Loucy (cell line): ENCODE measurements at regions not wholly inside any gene's neighbourhood (a gene's known extent, or its start where the extent isn't known, plus 50 kb on each side); places are given as distances from the start of the nearest gene placed in this dataset.

ENCODE experiments used
- H2AFZ ChIP-seq: fragments of 200-600 bp; sonication (generic); 2 replicates; pipeline ENCODE4 v1.6.0; 2016; ENCODE audit warnings: antibody characterized with exemption, mild to moderate bottlenecking, low read length, moderate library complexity
- H3F3A ChIP-seq: fragments of 200-600 bp; 2 replicates; pipeline ENCODE4 v1.6.0; 2016; ENCODE audit warnings: antibody characterized with exemption, low read depth, mild to moderate bottlenecking
- H3K27me3 ChIP-seq: fragments of 200-600 bp; sonication (generic); 2 replicates; pipeline ENCODE4 v1.6.1; 2014; ENCODE audit warnings: low read length, mild to moderate bottlenecking; ENCODE audit not compliant: insufficient read depth, poor library complexity, severe bottlenecking
- H3K36me3 ChIP-seq: fragments of 200-600 bp; sonication (generic); 2 replicates; pipeline ENCODE4 v1.6.1; 2016; ENCODE audit warnings: low read length; ENCODE audit not compliant: insufficient read depth
- H3K4me1 ChIP-seq: fragments of 200-600 bp; sonication (generic); 2 replicates; pipeline ENCODE4 v1.5.1; 2014; ENCODE audit warnings: low read length, mild to moderate bottlenecking; ENCODE audit not compliant: insufficient read depth, poor library complexity, severe bottlenecking
- H3K4me2 ChIP-seq: fragments of 200-600 bp; sonication (generic); 2 replicates; pipeline ENCODE4 v1.6.0; 2014; ENCODE audit warnings: antibody characterized with exemption, low read length, low read depth, mild to moderate bottlenecking; ENCODE audit not compliant: poor library complexity, severe bottlenecking
- H3K4me3 ChIP-seq: fragments of 200-600 bp; sonication (generic); 2 replicates; pipeline ENCODE4 v1.5.1; 2014; ENCODE audit warnings: low read length, mild to moderate bottlenecking, mixed read lengths; ENCODE audit not compliant: poor library complexity, severe bottlenecking
- H3K79me2 ChIP-seq: fragments of 200-600 bp; sonication (generic); 2 replicates; pipeline ENCODE4 v1.6.1; 2014; ENCODE audit warnings: low read length; ENCODE audit not compliant: insufficient read depth
- H3K9ac ChIP-seq: fragments of 200-600 bp; sonication (generic); 2 replicates; pipeline ENCODE4 v1.6.0; 2014; ENCODE audit warnings: mild to moderate bottlenecking, low read depth, low read length, moderate library complexity; ENCODE audit not compliant: poor library complexity, severe bottlenecking
- H3K9me2 ChIP-seq: fragments of 200-600 bp; sonication (generic); replicated peaks from 2 replicates; pipeline ENCODE4 v1.6.1; 2016; ENCODE audit warnings: low read depth, low read length, mixed read lengths
- H3K9me3 ChIP-seq: fragments of 200-600 bp; sonication (generic); 2 replicates; pipeline ENCODE4 v1.6.1; 2014; ENCODE audit warnings: mild to moderate bottlenecking, antibody characterized with exemption, low read length, low read depth; ENCODE audit not compliant: insufficient read depth
- H4K20me1 ChIP-seq: fragments of 200-600 bp; sonication (generic); 2 replicates; pipeline ENCODE4 v1.6.0; 2014; ENCODE audit warnings: antibody characterized with exemption, low read length, mild to moderate bottlenecking; ENCODE audit not compliant: insufficient read depth, poor library complexity, severe bottlenecking
- EZH2phosphoT487 ChIP-seq: fragments of 200-600 bp; IDR thresholded peaks from 2 replicates; pipeline ENCODE4 v1.6.1; 2018; ENCODE audit warnings: antibody characterized with exemption, mild to moderate bottlenecking, moderate library complexity, borderline replicate concordance
- TF ChIP-seq, protein P1 (sequence below): fragments of 200-600 bp; sonication (generic); conservative IDR thresholded peaks from 2 replicates; pipeline ENCODE4 v1.5.1; 2014; ENCODE audit warnings: mild to moderate bottlenecking, antibody characterized with exemption, low read length

DNA sequence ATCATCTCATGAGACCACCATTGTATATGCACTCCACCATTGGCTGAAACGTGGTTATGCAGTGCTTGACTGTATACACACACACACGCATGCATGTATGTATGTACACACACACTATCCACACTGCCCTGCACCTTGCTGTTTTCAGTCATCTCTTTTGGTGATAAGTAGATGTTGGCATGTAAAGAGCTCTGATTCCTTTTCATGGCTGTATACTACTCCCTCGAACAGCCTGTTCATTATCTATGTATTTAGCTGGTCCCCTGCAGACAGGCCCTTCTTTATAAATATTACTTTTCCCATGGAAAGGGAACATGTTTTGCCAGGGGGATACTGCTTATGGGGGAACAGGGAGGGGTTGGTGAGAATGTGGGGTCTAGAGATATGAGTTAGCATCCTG lies 349.4 kb downstream of the FOXL1 start:
- no peaks in the 10 kb centered on the region for H3K4me1 ChIP-seq
- no peaks in the 10 kb centered on the region for H3K27me3 ChIP-seq
- H3K9ac ChIP-seq, result no peak overlapping the region
- H3K4me3 ChIP-seq, result no peak overlapping the region
- no peak overlapping the region for H2AFZ ChIP-seq
- H3K79me2 ChIP-seq, result no peaks in the 10 kb centered on the region
- no peak overlapping the region for H3K4me2 ChIP-seq
- no peaks in the 10 kb centered on the region for H3K9me2 ChIP-seq
- H4K20me1 ChIP-seq, result no peaks in the 10 kb centered on the region
- no peaks in the 10 kb centered on the region for H3K9me3 ChIP-seq
- no peaks in the 10 kb centered on the region for H3K36me3 ChIP-seq
- TF ChIP-seq EZH2phosphoT487, result no peak
- TF ChIP-seq, protein P1, sequence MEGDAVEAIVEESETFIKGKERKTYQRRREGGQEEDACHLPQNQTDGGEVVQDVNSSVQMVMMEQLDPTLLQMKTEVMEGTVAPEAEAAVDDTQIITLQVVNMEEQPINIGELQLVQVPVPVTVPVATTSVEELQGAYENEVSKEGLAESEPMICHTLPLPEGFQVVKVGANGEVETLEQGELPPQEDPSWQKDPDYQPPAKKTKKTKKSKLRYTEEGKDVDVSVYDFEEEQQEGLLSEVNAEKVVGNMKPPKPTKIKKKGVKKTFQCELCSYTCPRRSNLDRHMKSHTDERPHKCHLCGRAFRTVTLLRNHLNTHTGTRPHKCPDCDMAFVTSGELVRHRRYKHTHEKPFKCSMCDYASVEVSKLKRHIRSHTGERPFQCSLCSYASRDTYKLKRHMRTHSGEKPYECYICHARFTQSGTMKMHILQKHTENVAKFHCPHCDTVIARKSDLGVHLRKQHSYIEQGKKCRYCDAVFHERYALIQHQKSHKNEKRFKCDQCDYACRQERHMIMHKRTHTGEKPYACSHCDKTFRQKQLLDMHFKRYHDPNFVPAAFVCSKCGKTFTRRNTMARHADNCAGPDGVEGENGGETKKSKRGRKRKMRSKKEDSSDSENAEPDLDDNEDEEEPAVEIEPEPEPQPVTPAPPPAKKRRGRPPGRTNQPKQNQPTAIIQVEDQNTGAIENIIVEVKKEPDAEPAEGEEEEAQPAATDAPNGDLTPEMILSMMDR, result no peak
- no peaks in the 10 kb centered on the region for H3F3A ChIP-seq

DNA sequence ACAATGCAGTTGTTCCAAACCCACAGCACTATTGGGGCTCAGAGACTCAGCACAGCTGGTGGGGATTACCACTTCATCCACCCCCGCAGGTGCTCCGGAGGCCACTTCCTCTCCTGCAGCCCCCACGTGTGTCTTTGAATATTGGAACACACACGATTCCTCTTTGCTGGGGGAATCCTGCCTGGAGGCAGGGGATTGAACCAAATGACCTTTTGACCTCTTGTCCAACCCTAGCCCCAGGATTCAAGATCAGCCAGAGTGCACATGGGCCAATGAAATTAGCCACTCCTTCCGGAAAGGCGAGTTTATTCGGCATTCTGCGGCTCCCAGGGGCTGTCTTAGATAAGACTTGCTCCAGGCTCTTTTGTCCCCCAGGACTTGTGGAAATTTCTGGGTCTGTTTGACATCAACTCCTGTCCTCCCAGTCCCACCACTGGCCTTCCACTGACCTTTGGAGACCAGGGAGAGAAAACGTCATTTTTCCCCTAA lies 350.2 kb downstream of the FOXL1 start:
- H3K4me1 ChIP-seq, result no peaks in the 10 kb centered on the region
- H4K20me1 ChIP-seq, result no peaks in the 10 kb centered on the region
- no peak overlapping the region for H2AFZ ChIP-seq
- TF ChIP-seq, protein P1, result no peak
- TF ChIP-seq EZH2phosphoT487, result no peak
- H3K27me3 ChIP-seq, result no peaks in the 10 kb centered on the region
- no peak overlapping the region for H3K4me3 ChIP-seq
- H3F3A ChIP-seq, result no peaks in the 10 kb centered on the region
- no peaks in the 10 kb centered on the region for H3K9me3 ChIP-seq
- no peaks in the 10 kb centered on the region for H3K79me2 ChIP-seq
- no peaks in the 10 kb centered on the region for H3K9me2 ChIP-seq
- no peak overlapping the region for H3K9ac ChIP-seq
- no peak overlapping the region for H3K4me2 ChIP-seq
- no peaks in the 10 kb centered on the region for H3K36me3 ChIP-seq

DNA sequence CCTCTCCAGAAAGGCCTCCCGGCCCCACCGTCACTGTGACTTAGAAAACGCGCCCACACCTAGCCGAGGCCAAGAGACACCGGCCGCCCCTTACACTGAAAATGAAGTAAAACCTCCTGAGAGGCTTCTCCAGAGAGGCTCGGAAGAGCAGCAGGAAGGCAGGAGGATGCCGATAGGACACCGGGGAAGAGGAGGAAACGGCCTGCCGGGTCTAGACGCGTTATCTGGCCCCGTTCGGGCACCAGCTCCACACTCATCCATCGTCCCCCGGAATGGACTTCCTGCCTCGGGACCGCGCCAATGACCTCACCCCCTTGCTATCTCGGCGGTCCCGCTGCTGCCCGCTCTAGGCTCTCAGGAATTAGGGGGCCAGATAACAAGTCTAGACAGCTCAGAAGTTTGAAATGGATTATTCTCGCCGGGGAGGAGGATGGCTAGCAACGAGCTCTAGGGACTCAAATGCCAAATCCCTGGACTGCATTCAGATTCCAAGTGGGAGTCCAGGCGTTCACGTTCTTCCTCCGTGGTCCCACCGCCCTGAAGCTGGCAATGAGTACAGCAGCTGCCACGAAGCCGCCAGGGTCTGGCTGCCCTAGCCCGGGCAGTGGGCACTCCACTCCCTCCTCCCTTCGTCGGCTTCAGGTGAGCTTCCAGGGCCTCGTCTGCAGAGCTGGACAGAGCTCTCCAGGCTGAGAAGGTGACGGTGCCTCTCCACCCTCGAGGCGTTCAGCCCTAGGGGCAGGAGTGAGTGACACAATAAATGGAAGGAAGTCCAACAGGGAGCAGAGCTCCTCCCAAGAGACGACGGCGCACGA lies 350.9 kb downstream of the FOXL1 start:
- Histone ChIP-seq H3K4me3 (no peak overlapping the region), H3K9me3 (no peaks in the 10 kb centered on the region), H4K20me1 (no peaks in the 10 kb centered on the region), H3K36me3 (no peaks in the 10 kb centered on the region), H3K4me1 (no peaks in the 10 kb centered on the region), H3K9ac (no peak overlapping the region), H3K4me2 (no peak overlapping the region), H3K27me3 (no peaks in the 10 kb centered on the region), H3K9me2 (no peaks in the 10 kb centered on the region), H2AFZ (no peak overlapping the region), H3F3A (no peaks in the 10 kb centered on the region), H3K79me2 (no peaks in the 10 kb centered on the region)
- TF ChIP-seq, protein P1, result no peak
